GM19452 (cell line): ENCODE measurements at regions not wholly inside any gene's neighbourhood (a gene's known extent, or its start where the extent isn't known, plus 50 kb on each side); places are given as distances from the start of the nearest gene placed in this dataset.
A peak's percentile ranks its signal among the peaks of the same experiment; 100 is the strongest.

Experiments used
- ATAC-seq: cut with Tn5 transposase; IDR thresholded peaks from one replicate; pipeline ENCODE4 v1.9.1; 2021; ENCODE audit not compliant: unreplicated experiment

GRCh38 chr15:81987628-81988027, 58.2 kb downstream of the MEX3B start:
- ATAC-seq: no peak

DNA sequence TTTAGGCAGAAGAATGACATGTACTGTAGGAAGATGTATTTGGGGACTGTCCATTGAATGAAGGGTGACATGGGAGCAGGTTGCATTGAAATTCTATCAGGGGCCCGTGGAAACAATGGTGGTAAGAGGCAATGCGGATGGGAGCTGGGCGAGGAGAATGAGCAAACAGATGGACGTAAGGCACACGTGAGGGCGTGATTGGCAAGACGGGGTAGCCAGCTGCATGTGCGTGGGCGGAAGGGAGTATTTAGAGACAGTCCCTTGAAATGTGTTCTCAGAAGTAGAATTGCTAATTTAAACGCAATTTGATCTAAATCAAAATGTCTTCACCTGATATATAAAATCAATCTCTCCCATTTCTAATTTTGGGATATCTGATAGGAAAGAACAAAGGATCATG, 62.3 kb downstream of the MEX3B start:
- ATAC-seq: no peak

DNA sequence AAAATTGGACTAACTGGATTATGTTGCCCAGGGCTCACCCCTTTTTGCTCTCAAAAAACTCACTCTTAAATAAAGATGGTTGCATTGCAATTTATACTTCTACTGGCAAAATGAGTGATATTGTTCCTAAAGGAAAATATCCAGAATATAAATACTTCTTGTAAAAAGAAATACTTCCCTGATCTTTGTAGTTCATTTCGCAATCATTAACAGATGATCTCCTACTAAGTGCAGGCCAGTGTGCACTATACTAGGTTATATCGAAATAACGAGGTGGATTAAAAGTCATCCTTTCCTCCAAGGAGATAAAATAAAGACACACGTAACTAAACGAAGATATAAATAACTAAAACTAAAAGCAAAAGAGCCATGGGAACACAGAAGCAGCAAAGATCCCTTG, 63.0 kb downstream of the MEX3B start:
- ATAC-seq: no peak

GRCh38 chr15:81981908-81982307, 63.9 kb downstream of the MEX3B start:
- ATAC-seq: no peak

DNA sequence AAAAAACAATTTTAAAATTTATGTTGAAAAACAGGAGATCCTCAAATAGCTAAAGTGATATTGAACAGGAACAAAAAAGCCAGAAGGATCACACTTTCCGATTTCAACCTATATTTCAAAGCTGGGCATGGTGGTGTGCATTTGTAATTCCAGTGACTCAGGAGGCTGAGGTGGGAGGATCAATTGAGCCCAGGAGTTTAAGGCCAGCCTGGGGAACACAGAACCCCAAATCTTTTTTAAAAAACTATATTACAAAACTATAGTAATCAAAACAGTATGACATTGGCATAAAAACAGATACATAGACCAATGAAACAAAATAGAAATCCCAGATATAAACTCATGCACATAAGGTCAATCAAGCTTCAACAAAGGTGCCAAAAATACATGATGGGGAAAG, 68.4 kb downstream of the MEX3B start:
- no peak for ATAC-seq

DNA sequence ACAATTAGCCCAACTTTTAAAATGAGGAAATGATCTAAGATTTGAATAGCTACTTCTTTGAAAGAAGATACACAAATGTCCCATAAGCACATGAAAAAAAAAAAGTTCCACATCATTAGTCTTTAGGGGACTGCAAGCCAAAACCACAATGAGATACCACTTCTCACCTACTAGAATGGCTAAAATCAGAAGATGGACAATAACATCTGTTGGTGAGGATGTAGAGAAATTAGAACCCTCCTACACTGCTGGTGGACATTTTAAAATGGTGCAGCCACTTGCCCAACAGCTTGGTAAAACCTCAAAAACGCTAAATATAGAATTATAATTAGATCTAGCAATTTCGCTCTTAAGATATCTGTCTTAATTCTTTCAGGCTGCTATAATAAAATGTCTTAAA, 77.1 kb downstream of the MEX3B start:
- ATAC-seq: no peak

DNA sequence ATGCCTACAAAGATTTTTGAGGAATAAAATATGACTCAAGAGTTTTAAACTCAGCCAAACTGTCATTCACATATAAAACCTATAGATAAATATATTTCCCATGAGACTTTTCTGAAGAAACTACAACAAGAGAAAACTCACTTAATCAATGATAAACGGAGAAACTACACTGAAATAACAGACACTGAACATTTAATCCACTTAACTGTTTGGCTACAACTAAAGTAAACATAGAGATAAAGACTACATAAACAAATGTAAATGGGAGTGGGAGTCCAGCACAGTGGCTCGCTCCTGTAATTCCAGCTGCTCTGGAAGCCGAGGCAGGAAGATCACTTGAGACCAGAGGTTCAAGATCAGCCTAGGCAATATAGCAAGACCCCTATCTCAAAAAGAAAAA, 79.2 kb downstream of the MEX3B start:
- no peak for ATAC-seq

DNA sequence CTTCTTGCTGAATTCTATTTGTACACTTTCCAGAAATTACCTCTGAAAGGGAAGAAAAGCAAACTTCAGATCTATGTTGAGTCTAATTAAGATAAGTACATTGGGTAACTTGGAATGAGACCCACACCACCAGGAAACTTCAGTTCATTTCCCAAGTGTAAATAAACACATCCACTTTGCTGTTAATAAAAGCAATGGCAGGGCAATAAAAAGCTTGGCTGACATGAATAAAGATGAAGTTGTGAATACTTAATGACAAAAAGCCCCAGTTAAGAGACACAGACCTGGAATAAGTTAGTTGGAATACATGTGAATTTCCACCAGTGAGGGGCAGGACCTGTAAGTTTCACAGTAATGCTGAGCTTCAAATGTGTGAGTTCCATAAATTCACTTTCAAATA, 83.3 kb downstream of the MEX3B start:
- no peak for ATAC-seq

- no peak for ATAC-seq
Measured at GRCh38 chr15:81959196-81959595, 86.6 kb downstream of the MEX3B start.

GRCh38 chr15:81957698-81958097, 88.1 kb downstream of the MEX3B start:
- no peak for ATAC-seq

DNA sequence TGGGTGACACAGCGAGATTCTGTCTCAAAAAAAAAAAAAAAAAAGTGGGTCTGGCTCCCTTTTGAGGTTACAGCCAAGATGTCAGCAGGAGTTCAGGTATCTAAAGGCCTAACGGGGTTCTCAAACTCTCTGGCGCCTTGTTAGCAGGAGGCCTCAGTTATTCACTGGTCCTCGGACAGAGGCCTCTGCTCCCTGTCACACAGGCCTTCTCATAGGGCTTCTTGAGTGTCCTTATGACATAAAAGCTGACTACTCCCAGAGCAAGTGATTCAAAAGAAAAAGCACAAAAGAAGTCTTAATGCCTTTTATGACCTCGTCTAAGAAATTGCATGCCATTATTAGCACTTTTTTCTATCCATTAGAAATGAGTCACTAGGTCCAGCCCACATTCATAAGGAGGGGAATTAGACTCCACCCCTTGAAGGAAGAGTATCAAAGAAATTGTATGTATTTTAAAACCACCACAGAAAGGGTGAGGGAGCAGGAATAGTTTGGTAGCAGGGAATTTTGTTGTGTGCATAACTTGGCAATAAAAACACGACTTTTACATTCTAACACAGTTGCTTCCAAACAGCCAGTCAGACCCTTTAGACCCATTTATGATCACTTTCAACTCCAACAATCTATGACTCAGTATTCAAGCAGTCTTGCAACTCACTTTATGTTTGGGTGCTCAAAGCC, 90.3 kb downstream of the MEX3B start:
- no peak for ATAC-seq

GRCh38 chr15:81954158-81954783, 91.5 kb downstream of the MEX3B start:
- no peak for ATAC-seq

- no peak for ATAC-seq
Measured at GRCh38 chr15:81950841-81951414, 94.9 kb downstream of the MEX3B start.

- peak; percentile 63 for ATAC-seq
Measured at GRCh38 chr15:81948751-81949150, 97.1 kb downstream of the MEX3B start.

- ATAC-seq: no peak
Measured at GRCh38 chr15:81948222-81948621, 97.6 kb downstream of the MEX3B start.

DNA sequence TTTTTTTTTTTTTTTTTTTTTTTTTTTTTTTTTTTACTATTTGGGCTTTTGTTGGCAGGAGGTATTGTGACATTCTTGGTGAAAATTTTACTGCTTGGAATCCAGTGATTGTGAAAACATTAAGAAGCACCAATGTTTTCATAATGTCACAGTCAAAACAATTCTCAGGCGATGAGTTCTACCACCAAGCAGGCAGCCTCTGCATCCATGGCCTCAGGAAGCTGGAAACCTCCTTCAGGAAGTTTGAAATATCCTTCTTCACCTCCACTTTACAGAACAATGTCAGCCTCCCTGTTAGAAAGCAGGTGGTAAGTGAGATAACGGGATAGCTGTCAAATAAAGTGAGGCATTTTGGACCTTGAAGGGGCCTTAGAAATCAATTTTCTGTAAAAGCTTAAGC, 98.3 kb downstream of the MEX3B start:
- ATAC-seq: no peak

DNA sequence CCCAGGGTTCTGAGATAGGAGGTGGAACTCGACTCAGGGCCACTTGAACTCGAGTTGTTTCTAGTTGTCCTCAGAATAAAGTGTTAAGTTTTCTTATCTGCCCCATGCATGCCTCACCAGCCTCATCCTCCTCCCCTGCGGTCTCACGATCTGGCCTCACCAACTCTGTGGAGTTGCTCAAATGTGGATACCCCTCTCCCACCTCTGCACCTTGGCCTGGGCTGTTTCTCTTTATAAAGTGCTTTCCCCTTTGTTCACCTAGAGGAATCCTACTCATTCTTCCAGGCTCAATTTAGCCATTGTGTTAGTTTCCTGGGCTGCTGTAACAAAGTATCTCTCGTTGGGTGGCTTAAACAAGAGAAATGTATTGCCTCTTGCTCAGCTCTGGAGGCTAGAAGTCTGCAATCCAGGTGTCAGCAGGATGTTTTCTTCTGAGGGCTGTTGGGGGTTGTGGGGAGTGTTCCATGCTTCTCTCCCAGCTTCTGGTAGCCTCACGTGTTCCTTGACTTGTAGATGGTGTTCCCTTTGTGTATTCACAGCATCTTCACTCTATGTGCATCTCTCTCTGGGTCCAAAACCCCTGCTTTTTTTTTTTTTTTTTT, 100.7 kb downstream of the MEX3B start:
- ATAC-seq: no peak

- no peak for ATAC-seq
Measured at GRCh38 chr15:81942655-81943195, 103.1 kb downstream of the MEX3B start.

- ATAC-seq: no peak
Measured at GRCh38 chr15:81942157-81942556, 103.7 kb downstream of the MEX3B start.

- ATAC-seq: no peak
Measured at GRCh38 chr15:81941479-81941878, 104.3 kb downstream of the MEX3B start.

- no peak for ATAC-seq
Measured at GRCh38 chr15:81940467-81941451, 105.1 kb downstream of the MEX3B start.
